PC-9 (cell line): ENCODE measurements at regions not wholly inside any gene's neighbourhood (a gene's known extent, or its start where the extent isn't known, plus 50 kb on each side); places are given as distances from the start of the nearest gene placed in this dataset.

Experiments used
- EZH2 ChIP-seq: fragments of 200-600 bp; sonication (generic); IDR thresholded peaks from 2 replicates; pipeline ENCODE4 v1.8.0; 2017; ENCODE audit warnings: antibody characterized with exemption, low read depth
- TF ChIP-seq, protein P1 (sequence below): fragments of 200-600 bp; sonication (generic); conservative IDR thresholded peaks from 2 replicates; pipeline ENCODE4 v1.6.1; 2017; ENCODE audit warnings: mixed run types, antibody characterized with exemption, mild to moderate bottlenecking, moderate library complexity

GRCh38 chr15:31782016-31782783, 248.1 kb upstream of the CHRNA7 start:
- no peak for TF ChIP-seq EZH2
- TF ChIP-seq, protein P1, sequence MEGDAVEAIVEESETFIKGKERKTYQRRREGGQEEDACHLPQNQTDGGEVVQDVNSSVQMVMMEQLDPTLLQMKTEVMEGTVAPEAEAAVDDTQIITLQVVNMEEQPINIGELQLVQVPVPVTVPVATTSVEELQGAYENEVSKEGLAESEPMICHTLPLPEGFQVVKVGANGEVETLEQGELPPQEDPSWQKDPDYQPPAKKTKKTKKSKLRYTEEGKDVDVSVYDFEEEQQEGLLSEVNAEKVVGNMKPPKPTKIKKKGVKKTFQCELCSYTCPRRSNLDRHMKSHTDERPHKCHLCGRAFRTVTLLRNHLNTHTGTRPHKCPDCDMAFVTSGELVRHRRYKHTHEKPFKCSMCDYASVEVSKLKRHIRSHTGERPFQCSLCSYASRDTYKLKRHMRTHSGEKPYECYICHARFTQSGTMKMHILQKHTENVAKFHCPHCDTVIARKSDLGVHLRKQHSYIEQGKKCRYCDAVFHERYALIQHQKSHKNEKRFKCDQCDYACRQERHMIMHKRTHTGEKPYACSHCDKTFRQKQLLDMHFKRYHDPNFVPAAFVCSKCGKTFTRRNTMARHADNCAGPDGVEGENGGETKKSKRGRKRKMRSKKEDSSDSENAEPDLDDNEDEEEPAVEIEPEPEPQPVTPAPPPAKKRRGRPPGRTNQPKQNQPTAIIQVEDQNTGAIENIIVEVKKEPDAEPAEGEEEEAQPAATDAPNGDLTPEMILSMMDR, result no peak
